ENCODE measurements at regions not wholly inside any gene's neighbourhood (a gene's known extent, or its start where the extent isn't known, plus 50 kb on each side); places are given as distances from the start of the nearest gene placed in this dataset.

- TF ChIP-seq CTCF (IDR thresholded peaks at IDR 0.05) (no peak), POLR2A (IDR thresholded peaks at IDR 0.05) (no peak), POLR2AphosphoS5 (IDR thresholded peaks at IDR 0.05) (no peak)
Observed at GRCh38 chr7:41275255-41275654, 427.6 kb downstream of the INHBA start.

All from suprapubic skin (tissue), 4 donors.